MG63 (cell line): ENCODE measurements at regions not wholly inside any gene's neighbourhood (a gene's known extent, or its start where the extent isn't known, plus 50 kb on each side); places are given as distances from the start of the nearest gene placed in this dataset.

Source experiments
- DNase-seq: peaks from one replicate; pipeline ENCODE4 v3.0.0-alpha.2; 2020
- H3K27me3 ChIP-seq: fragments of 250-450 bp; sonication (Bioruptor Pico); 2 replicates; pipeline ENCODE4 v1.5.1; 2020; ENCODE audit warnings: mild to moderate bottlenecking, moderate library complexity
- H3K36me3 ChIP-seq: fragments of 250-450 bp; sonication (Bioruptor Pico); 2 replicates; pipeline ENCODE4 v1.5.1; 2020; ENCODE audit warnings: mild to moderate bottlenecking, moderate library complexity
- H3K4me3 ChIP-seq: fragments of 250-450 bp; sonication (Bioruptor Pico); 2 replicates; pipeline ENCODE4 v1.5.1; 2020; ENCODE audit warnings: mild to moderate bottlenecking, moderate library complexity
- H3K9me3 ChIP-seq: fragments of 250-450 bp; sonication (Bioruptor Pico); 2 replicates; pipeline ENCODE4 v1.5.1; 2020; ENCODE audit warnings: mild to moderate bottlenecking, moderate library complexity

DNA sequence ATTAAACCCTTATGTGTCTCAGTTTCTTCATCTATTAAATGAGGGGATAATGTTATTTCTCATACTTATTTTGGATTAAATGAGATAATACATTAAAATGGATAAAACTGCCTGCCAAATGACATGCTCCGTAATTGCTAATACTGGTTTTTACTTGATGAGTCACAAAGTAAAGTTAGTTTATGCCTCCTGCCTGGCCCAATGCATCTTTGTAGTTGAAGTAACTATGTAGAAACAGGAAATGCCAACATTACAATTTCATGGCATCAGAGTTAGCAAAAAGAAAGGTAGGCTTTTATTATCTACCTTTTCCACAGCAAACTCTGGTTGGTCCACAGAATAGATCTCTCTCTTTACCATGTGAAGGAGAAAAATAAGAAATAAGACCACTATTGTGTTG lies 214.5 kb downstream of the TBX15 start:
- no peaks in the 10 kb centered on the region for H3K27me3 ChIP-seq
- no peak overlapping the region for H3K4me3 ChIP-seq
- no peaks in the 10 kb centered on the region for H3K36me3 ChIP-seq
- H3K9me3 ChIP-seq, result 0 out of 2 replicates have a peak, but pooled peaks cover 6% of the 10 kb centered on the region
- DNase-seq, result peak; percentile 34

DNA sequence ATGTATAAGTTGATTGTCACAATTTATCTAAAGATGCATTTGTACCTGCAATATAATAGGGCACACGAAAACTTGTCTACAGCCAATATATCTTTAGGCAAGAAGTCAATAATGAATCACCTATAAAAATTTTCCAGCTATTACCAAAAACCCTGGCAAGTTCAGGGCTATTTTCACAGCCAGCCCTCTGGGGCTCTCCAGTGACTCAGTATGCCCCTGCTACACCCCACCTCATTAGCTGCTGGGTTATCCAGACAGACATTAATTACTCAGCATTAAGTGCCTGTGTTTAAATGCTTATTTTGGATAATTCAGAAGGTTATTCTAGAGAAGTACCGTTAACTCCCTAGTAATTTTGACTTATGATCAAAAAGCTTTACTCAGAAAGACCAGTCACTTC lies 220.2 kb downstream of the TBX15 start:
- DNase-seq, result peak; percentile 79
- Histone ChIP-seq H3K27me3 (no peaks in the 10 kb centered on the region), H3K36me3 (no peaks in the 10 kb centered on the region), H3K9me3 (peaks cover 15% of the 10 kb centered on the region), H3K4me3 (no peak overlapping the region)

- Histone ChIP-seq H3K36me3 (no peaks in the 10 kb centered on the region), H3K27me3 (no peaks in the 10 kb centered on the region), H3K4me3 (no peak overlapping the region), H3K9me3 (no peaks in the 10 kb centered on the region)
- DNase-seq, result no peak
These were observed 234.2 kb downstream of the TBX15 start for GRCh38 chr1:118753976-118754375.

GRCh38 chr1:118751166-118751565 lies 237.0 kb downstream of the TBX15 start:
- DNase-seq, result no peak
- H3K27me3 ChIP-seq, result no peaks in the 10 kb centered on the region

GRCh38 chr1:118744420-118744819 lies 243.7 kb downstream of the TBX15 start:
- no peak for DNase-seq
- no peak overlapping the region for H3K4me3 ChIP-seq
- no peaks in the 10 kb centered on the region for H3K27me3 ChIP-seq
- H3K9me3 ChIP-seq, result peaks cover 4% of the 10 kb centered on the region; the same call in 1 of the 2 replicates
- H3K36me3 ChIP-seq, result no peaks in the 10 kb centered on the region

More at GRCh38 chr1:118751166-118751565, 237.0 kb downstream of the TBX15 start:
- Histone ChIP-seq H3K36me3 (no peaks in the 10 kb centered on the region), H3K4me3 (no peak overlapping the region), H3K9me3 (peaks cover 4% of the 10 kb centered on the region; the same call in 1 of the 2 replicates)

GRCh38 chr1:118739501-118739900 lies 248.6 kb downstream of the TBX15 start:
- Histone ChIP-seq H3K36me3 (no peaks in the 10 kb centered on the region), H3K4me3 (no peak overlapping the region), H3K9me3 (no peaks in the 10 kb centered on the region), H3K27me3 (no peaks in the 10 kb centered on the region)
- no peak for DNase-seq

GRCh38 chr1:118736322-118736721 lies 251.8 kb downstream of the TBX15 start:
- Histone ChIP-seq H3K27me3 (no peaks in the 10 kb centered on the region), H3K9me3 (no peaks in the 10 kb centered on the region), H3K4me3 (no peak overlapping the region), H3K36me3 (no peaks in the 10 kb centered on the region)
- no peak for DNase-seq

- Histone ChIP-seq H3K27me3 (no peaks in the 10 kb centered on the region), H3K9me3 (no peaks in the 10 kb centered on the region), H3K36me3 (no peaks in the 10 kb centered on the region), H3K4me3 (no peak overlapping the region)
- DNase-seq, result no peak
These were observed 270.2 kb downstream of the TBX15 start for GRCh38 chr1:118717893-118718292.

DNA sequence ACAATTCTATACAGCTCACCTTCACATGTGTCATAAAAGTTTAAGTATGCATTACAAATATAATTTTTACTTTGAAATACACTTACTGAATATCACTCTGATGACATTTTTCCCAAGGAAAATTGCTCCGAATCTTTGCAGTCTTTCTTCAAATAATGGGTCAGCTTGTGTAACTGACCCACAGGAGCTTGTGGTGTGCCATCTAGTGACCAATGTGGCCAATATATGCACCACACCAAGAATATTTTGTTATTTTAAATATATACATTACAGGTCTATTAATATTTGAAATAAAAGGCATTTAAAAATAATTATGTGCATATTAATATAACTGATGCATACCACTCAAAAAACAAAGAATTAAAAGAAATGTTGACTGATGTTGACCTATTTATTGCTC lies 271.4 kb downstream of the TBX15 start:
- Histone ChIP-seq H3K27me3 (no peaks in the 10 kb centered on the region), H3K9me3 (0 out of 2 replicates have a peak, but pooled peaks cover 2% of the 10 kb centered on the region), H3K36me3 (no peaks in the 10 kb centered on the region), H3K4me3 (no peak overlapping the region)
- no peak for DNase-seq

DNA sequence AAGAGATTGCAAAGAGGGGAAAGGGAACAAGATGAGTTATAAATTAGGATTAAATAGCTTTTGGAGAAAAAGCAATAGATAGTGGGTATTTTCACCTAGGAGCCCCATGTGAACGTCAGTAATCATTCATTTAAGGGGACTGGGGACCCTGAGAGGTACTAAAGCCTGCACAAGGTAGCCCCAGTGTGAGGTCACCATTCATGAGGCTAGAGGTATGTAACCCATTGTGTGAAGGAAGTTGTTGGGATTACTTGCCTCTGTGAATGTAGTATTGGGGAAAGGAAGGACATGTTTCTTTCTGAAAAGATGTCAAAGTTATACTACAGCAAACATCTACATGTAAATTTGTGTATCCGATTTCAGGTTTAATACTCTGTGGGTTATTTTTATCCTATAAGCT lies 276.8 kb downstream of the TBX15 start:
- DNase-seq, result no peak
- H3K27me3 ChIP-seq, result no peaks in the 10 kb centered on the region
- no peak overlapping the region for H3K4me3 ChIP-seq
- no peaks in the 10 kb centered on the region for H3K36me3 ChIP-seq
- peaks cover 6% of the 10 kb centered on the region; the same call in 1 of the 2 replicates for H3K9me3 ChIP-seq

DNA sequence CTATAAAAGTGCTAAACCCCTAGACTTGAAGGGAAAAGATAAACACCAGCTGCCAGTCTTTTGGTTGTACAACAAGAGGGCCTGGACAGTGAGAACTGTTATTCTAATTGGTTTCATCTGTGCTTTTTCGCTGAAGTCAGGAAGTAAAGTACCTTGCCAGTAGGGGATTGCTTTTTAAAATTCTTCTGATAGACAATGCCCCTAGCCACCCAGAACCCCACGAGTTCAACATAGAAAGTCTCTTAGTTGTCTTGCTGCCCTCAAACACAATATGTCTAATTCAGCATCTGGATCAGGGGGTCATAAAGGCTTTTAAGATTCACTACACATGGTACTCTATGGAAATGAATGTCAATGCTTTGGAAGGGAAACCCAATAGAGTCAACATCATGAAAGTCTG lies 289.2 kb downstream of the TBX15 start:
- H3K36me3 ChIP-seq, result no peaks in the 10 kb centered on the region
- peaks cover 2% of the 10 kb centered on the region; the same call in 1 of the 2 replicates for H3K27me3 ChIP-seq
- DNase-seq, result no peak
- 0 out of 2 replicates have a peak, but pooled peaks cover 7% of the 10 kb centered on the region for H3K9me3 ChIP-seq
- no peak overlapping the region for H3K4me3 ChIP-seq

- no peak for DNase-seq
- Histone ChIP-seq H3K36me3 (no peaks in the 10 kb centered on the region), H3K27me3 (no peaks in the 10 kb centered on the region), H3K9me3 (no peaks in the 10 kb centered on the region), H3K4me3 (no peak overlapping the region)
These were observed 296.0 kb downstream of the TBX15 start for GRCh38 chr1:118692143-118692542.

DNA sequence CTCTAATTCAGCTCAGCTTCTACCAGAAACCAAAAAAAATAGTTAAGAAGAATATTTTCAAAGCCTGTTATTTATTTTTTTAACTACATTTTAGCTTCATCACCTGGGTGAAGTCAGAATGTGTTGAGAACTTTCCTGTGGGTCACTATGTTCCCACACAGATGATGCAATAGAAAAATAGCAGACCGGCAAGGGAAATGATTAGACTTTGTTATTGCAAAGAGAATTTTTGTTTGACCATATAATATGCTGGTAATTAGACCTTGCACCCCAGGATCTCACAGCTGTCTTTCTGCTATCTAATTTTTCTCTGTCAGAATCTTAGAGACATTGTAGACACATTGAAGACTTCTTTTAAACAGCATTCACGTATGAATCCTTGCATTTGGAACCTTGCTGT lies 299.3 kb downstream of the TBX15 start:
- no peaks in the 10 kb centered on the region for H3K27me3 ChIP-seq
- H3K36me3 ChIP-seq, result no peaks in the 10 kb centered on the region
- H3K4me3 ChIP-seq, result no peak overlapping the region
- H3K9me3 ChIP-seq, result no peaks in the 10 kb centered on the region
- DNase-seq, result no peak

DNA sequence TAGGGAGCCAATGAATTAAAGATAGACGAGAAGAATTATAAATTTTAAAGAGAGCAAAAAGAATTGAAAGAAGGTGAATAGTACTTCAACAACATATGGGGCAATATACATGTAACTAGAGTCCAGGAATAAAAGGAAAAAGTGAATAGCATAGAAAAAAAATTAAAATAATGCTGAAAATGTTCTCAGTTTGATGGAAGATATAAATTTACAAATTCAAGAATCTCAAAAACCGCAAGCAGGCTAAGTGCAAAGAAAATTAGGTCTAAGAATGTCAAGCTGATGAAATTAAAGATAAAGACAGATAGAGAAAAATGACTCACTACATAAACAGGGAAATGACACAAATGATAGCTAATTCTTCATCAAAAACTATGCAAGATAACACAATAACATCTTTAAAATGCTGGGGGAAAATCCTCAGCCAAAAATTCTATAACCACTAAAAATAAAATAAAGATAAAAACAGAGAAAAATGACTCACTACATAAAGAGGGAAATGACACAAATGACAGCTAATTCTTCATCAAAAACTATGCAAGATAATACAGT lies 326.3 kb downstream of the TBX15 start:
- Histone ChIP-seq H3K9me3 (peaks cover 11% of the 10 kb centered on the region; the same call in 1 of the 2 replicates), H3K4me3 (no peak overlapping the region)
- no peak for DNase-seq

GRCh38 chr1:118660769-118661168 lies 327.4 kb downstream of the TBX15 start:
- no peaks in the 10 kb centered on the region for H3K27me3 ChIP-seq
- H3K4me3 ChIP-seq, result no peak overlapping the region
- no peak for DNase-seq
- no peaks in the 10 kb centered on the region for H3K36me3 ChIP-seq
- peaks cover 17% of the 10 kb centered on the region for H3K9me3 ChIP-seq

More for the DNA sequence above, 326.3 kb downstream of the TBX15 start:
- H3K27me3 ChIP-seq, result no peaks in the 10 kb centered on the region
- H3K36me3 ChIP-seq, result no peaks in the 10 kb centered on the region

GRCh38 chr1:118659646-118660045 lies 328.5 kb downstream of the TBX15 start:
- Histone ChIP-seq H3K36me3 (no peaks in the 10 kb centered on the region), H3K4me3 (no peak overlapping the region), H3K9me3 (peaks cover 21% of the 10 kb centered on the region), H3K27me3 (no peaks in the 10 kb centered on the region)
- DNase-seq, result peak; percentile 37

DNA sequence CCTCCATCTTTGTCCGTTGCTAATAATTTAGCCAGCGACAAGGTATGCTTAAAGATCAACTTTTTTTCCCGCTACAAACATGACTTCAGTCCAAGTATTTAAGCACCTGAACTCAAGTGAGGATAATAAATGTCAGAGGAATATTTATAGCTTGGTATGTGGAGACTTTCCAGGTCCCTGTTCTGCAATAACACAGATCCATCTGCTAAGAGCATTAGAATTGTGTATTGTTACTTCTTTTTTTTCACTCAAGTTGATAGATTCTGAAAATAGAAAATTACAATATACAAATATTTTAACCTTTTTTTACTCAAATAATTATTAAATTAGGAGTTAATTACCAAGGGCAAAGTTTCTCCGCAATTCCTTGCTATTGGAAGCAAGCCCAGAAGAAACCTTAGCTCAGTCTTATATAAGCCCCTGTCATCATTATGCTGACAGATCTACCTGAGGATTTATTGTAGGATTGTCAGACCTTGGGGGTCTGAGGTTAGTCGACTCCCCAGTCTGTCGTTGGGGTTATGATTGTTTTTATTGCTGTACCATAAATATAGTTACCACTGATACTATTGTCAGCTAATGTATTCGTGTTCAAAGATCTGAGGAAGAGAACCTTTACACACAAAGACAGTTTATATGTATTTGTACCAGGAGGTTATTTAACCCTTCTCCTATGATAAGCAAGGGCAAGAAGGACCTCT lies 337.9 kb downstream of the TBX15 start:
- no peak for DNase-seq
- Histone ChIP-seq H3K27me3 (no peaks in the 10 kb centered on the region), H3K36me3 (no peaks in the 10 kb centered on the region), H3K9me3 (0 out of 2 replicates have a peak, but pooled peaks cover 3% of the 10 kb centered on the region), H3K4me3 (no peak overlapping the region)
